Dermis blood vessel endothelial cell (primary cell): ENCODE measurements at regions not wholly inside any gene's neighbourhood (a gene's known extent, or its start where the extent isn't known, plus 50 kb on each side); places are given as distances from the start of the nearest gene placed in this dataset.
A peak's percentile ranks its signal among the peaks of the same experiment; 100 is the strongest.
"Not testable (repeated sequence)": the region's sequence is repeated elsewhere in the genome, so short reads cannot be mapped to it uniquely, and the experiment has no call there.

ENCODE experiments used
- DNase-seq: peaks from one replicate; pipeline ENCODE4 v3.0.0; 2010

GRCh38 chr4:153076861-153077260, 127.4 kb upstream of the TRIM2 start:
- DNase-seq: no peak

GRCh38 chr4:153079857-153080391, 124.3 kb upstream of the TRIM2 start:
- peak; percentile 8 for DNase-seq

DNA sequence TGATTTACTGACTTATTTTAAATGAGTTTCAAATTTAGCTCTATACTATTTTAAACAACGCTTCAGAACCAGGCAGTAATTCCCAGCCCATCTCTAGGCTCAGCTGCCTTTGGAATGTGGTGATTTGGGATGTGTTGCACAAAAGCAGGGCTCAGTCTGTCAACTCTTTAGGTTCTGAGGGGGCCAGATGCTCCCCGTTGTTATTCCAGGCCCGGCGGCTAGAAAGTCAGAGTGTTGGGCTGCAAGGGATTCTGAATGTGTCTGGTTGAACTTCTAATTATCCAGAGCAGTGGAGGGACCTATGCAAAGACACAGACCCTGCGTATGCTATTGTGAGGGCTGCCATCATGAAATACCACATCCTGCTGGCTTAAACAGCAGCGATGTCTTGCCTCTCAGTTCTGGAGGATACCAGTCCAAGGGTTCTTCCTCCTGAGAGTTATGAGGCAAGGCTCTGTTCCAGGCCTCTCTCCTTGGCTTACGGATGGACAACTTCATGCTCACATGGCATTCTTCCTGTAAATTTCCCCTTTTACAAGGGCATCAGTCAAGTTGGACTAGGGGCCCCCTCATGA, 123.2 kb upstream of the TRIM2 start:
- DNase-seq: no peak

- no peak for DNase-seq
Observed at GRCh38 chr4:153081693-153082092, 122.5 kb upstream of the TRIM2 start.

DNA sequence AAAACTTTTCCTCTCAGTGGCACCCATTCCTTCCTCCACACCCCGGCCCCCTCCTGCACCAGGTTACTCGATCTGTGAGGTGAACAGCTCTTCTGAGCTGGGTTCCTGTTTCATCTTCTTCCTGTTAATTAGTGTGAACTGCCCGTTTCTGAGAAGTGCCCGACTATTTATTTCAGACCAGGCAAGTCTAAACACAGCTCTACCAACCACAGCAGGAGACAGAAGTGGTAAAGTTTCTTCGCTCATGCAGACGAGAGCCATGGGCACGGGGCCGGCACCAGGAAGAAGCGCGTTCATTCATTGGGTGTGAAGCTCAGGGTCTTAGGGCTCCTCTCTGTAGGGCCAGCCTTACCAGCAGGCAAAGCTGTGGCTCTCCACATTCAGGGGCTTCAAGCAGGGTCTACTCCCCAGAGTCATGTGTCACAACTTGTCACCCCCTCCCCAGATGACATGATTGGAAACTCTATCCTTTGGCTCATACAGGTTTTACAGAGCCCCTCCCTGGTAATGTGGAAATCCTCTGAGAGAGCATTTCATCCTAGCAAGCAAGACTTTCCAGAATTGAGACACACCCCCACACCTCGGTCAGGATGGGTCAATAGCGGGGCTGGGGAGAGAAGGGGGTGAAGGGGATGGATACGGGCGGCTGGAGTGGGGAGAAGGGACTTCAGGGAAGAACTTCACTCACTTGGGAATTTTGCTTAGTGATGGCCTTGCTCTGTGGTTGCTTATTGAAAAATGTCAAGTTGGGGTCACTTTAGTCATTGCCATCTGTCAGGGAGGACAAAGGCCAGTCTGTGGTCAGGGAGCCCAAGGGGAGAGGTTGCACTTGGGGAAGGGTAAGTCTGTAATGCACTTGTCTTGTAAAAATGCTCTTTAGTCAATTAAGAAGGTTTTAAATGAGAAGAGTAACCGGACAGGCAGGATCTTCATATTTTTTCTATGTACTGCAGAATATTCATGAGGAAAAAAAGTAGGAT, 121.6 kb upstream of the TRIM2 start:
- DNase-seq: no peak

GRCh38 chr4:153083447-153083947, 120.7 kb upstream of the TRIM2 start:
- peak; percentile 86 for DNase-seq

- DNase-seq: no peak
Observed at GRCh38 chr4:153084224-153084979, 119.8 kb upstream of the TRIM2 start.

- peak; percentile 82 for DNase-seq
Observed at GRCh38 chr4:153084980-153085630, 119.1 kb upstream of the TRIM2 start.

DNA sequence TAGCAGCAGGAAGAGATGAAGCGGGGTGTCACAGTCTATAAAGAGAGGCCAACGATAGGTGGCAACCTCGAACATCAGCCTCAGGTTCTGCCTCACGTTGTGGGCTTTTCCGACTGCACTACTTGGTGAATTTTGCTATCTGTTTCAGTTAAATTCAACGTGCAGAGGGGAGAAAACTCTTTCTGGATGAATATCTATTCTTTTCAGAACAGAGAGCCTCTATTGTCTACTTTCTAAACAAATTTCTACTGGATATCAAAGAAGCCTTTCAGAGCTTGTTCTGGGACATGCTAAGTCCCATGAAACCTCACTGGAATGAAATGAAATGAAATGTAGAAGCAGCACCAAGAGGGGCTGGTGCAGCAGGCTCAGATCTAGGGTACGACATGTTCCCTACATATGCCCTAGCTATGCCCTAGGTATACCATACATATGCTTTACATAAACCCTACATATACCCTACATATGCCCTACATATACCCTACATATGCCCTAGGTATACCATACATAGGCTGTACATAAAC, 116.5 kb upstream of the TRIM2 start:
- no peak for DNase-seq

DNA sequence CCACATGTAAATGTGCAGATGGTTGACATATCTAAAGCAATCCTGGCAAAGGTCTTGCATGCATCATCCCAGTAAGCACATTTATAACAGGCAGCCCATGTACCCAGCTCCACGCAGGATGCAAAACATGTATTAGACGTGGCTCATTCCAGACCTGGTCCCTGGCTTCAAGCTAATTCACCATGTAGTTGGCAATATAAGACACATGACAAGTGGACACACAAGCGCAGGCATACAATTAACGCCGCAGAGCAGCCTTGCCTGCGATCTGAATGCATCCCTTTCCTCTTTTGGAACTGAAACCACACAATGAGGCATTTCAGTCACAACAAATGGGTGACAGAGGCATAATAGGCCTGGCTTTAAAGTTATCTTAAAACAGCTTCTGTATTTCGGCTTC, 114.5 kb upstream of the TRIM2 start:
- no peak for DNase-seq

DNA sequence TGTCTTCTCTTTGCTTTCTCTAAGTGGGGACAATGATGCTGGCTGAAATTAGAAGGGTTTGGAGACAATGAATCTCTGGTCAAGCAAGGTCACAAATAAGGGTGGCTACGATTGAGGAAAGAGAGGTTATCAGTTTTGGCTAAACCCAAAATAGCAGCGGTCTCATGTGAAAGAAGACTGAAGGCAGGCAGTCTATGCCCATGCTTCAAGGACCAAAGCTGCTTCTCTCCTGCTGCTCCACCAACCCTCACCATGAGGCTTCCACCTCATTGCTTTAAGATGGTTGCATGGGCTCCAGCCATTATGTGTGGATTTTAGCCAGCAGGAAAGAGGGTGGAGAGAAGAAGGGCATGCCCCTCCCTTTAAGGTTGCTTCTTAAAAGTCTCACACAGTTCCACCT, 114.1 kb upstream of the TRIM2 start:
- DNase-seq: no peak

GRCh38 chr4:153090670-153091385, 113.4 kb upstream of the TRIM2 start:
- no peak for DNase-seq

DNA sequence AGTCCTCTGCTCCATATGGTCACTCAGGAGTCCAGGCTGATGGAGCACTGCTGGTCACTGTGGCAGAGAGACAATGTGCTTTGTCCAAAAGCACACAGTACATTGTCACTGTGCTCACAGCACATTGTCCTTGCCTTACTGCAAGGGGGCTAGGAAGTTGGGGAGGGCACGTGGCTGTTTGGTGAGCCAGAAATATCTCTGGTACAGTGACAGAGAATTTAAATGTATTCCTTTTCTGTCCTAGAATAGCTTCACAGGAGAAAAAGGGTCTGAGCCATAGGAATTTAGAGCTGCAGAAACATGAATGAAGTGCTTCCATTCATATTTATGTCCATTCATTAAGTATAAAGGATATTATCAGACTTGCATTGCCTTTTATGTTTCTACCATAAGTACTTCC, 110.8 kb upstream of the TRIM2 start:
- DNase-seq: no peak

DNA sequence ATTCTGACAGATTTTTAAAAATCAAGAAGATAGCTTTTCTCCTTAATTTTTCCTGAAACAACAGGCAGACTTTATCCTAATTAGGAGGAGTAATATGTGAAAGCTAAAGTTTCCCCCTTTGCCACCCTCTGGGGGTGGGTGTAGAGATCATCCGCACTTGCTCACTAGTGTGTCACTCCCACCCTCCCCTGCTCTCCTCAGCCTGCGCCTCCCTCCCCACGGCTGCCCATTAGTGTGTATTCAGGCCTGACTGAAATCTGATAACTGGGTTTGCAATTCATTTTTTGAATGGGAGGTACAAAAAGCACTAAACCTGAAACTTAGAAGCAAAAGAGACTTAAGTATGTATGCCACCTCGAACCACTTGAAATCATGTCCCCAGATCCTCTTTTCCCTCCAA, 110.4 kb upstream of the TRIM2 start:
- no peak for DNase-seq

DNA sequence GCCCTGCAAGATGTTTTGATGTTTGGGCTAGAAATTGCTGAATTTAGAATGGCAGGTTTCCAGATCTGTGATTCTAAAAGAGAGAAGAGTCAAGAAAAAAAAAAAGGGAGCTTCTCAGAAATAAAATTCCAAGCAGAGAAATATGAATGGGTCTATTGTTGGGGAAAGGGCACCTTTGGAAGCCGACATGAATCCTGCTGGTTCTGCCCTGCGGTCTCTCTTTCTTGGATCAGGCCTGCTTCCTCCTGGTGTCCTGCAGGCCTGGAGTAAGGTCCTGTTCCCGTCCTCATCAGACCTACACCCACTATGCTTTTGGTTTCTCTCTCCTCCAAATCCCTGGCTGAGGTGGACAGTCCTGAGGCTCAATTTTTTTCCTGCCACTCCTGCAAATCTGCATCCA, 109.8 kb upstream of the TRIM2 start:
- no peak for DNase-seq

GRCh38 chr4:153095448-153096204, 108.6 kb upstream of the TRIM2 start:
- no peak for DNase-seq

DNA sequence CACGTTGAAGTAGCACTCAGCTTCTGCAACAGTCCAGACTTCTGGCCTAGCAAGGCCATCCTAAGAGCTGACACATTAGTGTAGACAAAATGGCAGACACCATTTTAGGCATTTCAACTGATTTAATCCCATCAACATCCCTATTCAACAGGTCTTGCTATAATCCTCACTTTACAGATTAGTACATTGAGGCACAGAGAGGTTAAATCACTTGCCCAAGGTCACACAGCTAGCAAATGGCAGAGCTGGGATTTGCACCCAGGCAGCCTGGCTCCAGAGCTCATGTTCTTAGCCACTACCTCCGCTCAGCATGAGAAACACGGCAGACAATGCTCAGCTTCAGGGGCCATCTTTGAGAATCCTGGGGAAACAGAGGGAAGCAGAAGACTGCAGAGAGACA, 107.9 kb upstream of the TRIM2 start:
- no peak for DNase-seq

- DNase-seq: no peak
Observed at GRCh38 chr4:153098427-153098826, 105.8 kb upstream of the TRIM2 start.

DNA sequence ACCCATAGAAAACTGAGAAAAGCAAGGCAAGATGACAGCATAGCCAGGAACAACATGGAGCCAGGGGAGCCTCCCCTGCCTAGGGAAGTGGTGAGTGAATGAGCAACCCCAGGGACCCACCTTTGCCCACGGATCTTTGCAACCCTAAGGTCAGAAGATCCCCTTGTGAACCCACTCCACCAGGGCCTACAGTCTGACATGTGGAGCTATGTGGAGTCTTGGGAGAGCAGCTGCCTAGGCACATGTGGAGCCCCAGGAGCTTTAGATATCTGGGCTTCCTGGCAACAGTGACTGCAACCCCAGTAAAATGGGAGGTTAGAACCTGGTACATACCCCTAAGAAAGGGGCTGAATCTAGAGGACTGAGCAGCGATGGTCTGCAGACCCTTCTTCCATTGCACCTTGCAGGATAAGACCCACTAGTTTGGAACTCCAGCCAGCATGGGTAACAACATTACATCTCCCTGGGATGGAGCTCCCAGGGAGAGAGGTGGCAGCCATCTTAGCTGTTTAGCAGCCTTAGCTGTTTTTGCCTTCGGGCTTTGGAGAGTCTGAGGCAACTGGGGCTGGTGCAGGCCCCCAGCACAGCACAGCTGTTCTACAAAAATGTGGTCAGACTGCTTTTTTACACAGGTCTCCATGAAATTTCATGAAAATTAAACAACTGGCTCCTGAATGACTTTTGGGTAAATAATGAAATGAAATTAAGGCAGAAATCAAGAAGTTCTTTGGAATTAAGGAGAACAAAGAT, 104.7 kb upstream of the TRIM2 start:
- DNase-seq: no peak

GRCh38 chr4:153106736-153107135, 97.5 kb upstream of the TRIM2 start:
- not testable (repeated sequence) for DNase-seq
